NCI-H524 treated with DMSO at 0.1 percent for 48 hours (cell line): ENCODE measurements at regions not wholly inside any gene's neighbourhood (a gene's known extent, or its start where the extent isn't known, plus 50 kb on each side); places are given as distances from the start of the nearest gene placed in this dataset.

ENCODE experiments used
- DNase-seq: peaks from one replicate; lab custom pipeline; 2025; lab: John Stamatoyannopoulos, UW

DNA sequence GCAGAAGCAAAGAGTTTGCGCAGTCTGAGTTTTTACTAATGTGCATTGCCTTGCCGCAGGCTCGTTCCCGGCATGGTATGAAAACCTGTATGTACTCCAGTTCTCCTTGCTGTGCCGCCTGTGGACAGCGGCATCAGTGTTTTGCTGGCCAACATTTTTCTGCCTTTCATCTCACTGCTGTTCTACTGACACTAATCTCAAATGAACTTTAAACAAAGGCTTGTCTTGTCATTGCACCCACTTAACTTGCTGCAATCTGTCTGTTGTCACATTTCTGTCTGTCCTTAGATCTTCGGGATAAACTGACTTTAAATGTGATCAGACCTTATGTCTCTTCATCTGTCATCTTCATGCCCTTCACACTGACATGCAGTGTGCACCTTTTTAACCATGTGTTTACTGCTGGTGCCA is 71.7 kb upstream of the ZNRF2 start:
- DNase-seq: peak; percentile 77

DNA sequence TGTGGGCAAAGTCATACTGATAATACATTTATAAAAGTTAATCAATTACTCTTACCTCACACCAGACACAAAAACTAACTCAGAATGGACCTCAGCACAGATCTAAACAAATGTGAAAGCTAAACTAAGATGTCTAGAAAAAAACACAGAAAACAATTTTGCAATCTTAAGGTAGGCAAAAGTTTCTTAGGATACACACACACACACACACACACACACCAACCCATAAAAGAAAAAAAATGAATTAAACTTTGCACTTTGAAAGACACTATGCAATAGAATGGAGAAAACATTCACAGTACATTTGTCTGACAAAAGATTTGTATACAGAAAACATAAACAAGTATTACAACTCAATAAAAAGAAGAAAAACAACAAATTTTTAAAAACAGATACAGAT is 70.8 kb upstream of the ZNRF2 start:
- DNase-seq: no peak

DNA sequence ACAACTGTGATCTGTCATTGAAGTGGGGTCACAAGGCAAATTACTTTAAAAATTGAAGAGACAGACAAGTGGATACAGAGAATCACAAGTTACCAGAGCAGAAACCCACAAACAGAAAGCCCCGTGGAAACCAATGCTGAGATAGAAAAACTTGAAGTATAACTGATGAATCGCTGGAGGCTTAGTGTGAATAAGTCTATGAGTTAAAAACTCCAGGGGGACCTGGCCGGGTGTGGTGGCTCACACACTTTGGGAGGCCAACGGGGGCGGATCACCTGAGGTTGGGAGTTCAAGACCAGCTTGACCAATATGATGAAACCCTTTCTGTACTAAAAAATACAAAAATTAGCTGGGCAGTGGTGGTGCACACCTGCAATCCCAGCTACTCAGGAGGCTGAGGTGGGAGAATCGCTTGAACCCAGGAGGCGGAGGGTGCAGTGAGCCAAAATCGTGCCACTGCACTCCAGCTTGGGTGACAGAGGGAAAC is 69.7 kb upstream of the ZNRF2 start:
- DNase-seq: no peak

DNA sequence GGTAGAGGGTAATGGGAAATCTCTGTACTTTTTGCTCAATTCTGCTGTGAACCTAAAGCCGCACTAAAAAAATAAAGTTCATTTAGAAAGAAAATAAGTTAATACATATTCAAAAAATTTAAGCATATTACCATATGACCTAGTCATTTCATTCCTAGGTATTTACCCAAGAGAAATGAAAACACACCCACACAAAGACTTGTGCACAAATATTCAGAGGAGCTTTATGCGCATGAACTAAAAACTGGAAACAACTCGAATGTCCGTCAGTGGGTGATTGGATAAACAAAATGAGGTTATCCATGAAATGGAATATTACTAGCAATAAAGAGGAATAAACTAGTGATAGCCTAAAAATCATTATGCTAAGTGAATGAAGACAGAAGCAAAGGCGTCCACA is 62.6 kb upstream of the ZNRF2 start:
- DNase-seq: no peak

DNA sequence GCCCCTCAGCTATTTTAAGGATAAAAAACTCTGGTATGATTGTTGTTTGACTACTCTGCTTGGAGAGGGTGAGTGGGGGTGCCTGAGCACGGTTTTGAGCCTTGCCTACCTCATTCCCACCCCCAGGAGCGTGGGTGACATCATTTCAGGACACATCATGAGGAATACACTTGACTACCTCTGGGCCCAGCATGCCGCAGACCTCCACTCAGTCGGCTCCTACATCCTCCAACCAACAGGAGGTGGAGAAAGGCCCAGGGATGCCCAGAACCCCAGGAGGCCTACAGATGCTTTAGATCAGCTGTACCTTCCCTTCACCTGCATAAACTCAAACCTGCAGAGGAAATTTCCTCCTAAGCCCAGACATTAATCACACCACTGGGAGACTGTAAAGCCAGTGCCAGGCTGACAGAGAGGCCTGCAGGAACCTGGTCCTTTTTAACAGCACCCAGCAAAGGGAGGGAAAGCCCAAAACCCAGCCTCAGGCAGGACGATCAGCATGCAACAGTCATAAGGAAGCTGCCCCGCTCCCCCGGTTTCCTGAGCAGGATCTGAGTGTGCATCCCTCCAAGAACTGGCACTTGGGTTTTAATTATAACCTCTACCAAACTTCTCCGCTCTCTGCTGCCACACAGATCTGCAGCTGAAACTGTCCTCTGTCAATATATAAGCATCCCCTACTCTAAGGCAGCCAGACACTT is 61.7 kb upstream of the ZNRF2 start:
- no peak for DNase-seq

DNA sequence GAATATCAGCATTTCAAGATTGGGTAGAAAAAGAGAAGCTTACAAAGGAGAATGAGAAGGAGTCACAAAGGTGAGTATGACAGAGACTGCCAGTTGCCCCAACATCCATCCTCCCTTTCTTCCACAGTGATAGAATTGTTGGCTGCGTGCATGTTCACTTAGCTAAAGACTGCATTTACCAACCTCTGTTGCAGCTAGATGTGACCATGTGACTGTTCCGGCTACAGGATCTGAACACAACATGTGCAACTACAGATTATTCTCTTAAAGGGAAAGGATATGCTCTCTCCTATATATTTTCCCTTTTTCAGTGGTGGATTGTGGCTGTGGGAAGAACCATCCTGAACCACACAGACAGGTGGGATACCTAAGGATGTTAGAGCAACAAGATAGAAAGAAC is 60.5 kb upstream of the ZNRF2 start:
- no peak for DNase-seq

DNA sequence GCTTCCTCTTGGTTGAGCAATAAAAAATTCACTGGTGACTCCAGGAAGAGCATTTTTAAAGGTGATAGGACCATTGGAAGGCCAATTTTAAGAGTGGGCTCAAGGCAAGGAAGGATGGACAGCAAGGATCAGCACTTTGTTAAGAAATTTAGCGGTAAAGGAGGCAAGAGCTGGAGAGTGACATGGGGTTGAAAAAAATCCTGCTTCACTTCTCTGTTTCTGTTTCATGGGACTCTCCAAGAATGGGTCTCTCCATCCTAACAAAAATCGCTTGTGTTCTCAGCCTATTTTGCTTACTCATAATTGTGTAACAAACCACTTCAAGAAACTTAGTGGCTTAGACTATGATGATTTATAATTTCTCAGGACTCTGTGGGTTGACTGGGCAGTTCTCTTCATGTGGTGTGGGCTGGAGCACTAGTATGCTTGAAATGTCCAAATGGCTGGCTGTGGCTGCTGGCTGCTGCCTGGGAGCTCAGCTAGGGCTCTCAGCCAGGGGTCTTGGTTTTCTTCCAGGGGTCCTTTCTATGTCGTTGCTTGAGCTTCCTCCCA is 59.8 kb upstream of the ZNRF2 start:
- no peak for DNase-seq

DNA sequence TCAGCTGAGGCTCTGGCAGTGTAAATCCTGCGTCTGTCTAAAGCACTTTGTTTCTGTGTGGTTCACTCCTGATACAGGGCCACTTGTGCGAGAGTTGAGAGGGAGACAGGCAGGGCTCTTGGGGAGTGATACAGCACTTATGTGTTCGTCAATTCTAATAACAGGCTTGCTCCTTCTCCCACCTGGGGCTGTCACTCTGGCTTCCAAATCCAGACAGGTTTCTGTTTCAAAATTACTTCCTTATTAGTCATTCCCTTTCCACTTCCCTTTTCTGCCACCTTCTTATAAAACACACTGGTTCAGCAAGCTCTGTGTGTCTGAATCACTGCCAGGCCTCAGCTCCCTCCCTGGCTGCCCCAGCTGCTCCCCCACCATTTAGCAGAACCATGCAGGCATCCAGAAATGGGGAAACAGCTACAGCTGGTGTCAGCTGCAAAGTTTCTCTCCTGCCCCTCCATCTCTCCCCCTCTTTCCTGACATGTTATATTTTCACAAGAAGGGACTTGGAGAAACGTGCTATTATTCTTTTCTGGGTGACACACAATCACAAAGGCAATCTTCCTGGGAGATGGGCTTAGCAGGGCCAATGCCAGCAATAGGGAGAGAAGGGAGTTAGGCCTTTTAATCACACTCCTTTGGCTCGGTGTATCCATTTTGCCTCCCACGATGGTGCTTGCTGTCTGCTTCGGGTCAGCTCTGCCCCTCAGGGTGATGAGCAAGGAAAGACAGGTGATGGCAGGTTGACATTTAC is 58.4 kb upstream of the ZNRF2 start:
- peak; percentile 86 for DNase-seq

DNA sequence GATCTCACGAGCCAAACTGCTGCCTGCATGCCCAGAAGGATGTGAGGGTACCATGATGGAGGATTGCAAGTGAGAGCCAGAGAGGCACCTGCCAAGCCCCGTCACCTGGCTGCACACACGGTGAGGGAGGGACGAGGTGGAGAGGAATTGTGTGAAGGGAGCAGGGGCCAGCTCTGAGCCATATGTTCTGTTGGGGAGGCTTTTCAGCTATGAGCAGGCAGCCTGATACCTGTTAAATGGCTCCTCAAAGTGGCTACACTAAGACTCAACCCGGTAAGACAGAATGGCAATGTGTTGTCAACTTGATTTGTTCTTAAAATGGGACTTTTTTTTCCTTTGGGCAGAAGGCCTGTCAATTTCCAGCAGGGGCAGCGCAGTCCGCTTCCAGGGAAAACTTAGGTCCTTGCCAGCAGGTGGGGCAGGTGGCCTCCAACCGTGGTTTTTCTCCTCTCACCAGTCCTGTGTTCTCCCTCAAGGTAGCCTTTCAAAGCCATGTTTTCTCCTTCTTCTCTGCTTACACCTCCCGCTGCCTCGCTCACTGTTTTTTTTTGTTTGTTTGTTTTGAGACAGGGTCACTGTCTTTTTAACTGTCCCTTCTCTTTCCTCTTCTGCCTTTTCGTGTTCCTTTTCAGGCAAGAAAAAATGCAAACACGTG is 57.7 kb upstream of the ZNRF2 start:
- peak; percentile 28 for DNase-seq

DNA sequence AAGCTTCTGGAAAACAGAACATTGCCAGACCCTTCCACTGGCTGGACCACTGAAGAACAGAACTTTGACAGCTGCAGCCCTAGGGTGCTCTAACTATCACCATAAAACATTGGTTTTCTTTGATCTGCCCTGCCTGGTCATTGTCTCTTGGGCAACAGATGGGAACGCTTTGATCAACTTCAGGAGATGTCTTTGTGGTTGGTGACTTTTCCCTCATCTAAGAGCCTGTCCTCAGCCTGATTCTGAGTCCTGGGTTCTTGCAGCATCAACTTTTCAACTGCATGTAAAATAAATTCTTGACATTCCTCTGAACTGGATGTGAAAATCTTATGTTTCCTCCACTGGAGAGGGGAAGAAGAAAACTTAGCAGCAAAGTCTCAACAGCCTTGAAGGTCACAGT is 53.1 kb upstream of the ZNRF2 start:
- DNase-seq: no peak

DNA sequence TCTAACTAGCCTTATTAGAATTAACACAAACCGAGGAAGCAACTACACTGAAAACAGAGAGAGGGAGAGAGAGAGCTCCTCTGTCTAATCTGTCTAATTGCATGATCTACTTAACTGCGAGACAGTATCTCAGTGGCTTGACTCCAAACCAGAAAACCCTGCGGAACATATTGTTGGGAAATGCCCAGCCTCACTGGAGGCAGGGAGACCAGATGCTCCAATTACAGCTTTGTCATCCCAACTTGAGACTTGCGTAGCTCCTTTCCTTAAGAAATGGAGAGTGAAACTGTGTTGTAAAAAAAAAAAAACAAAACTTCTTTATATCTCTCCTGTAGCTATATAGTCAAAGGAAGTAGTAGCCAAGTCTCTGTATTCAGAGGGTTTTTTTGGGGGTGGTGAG is 52.0 kb upstream of the ZNRF2 start:
- no peak for DNase-seq
